Keratinocyte (primary cell): ENCODE measurements at regions not wholly inside any gene's neighbourhood (a gene's known extent, or its start where the extent isn't known, plus 50 kb on each side); places are given as distances from the start of the nearest gene placed in this dataset.

ENCODE experiments used
- DNase-seq: peaks from one replicate; pipeline ENCODE4 v3.0.0-alpha.2; 2011; ENCODE audit warnings: low read depth, missing footprints, low spot score
- FAIRE-seq: peaks from 2 replicates; lab custom pipeline; 2011; peaks lifted over from hg19 to GRCh38; lab: Jason Lieb, UNC
- H2AFZ ChIP-seq: 2 replicates; pipeline ENCODE4 v1.6.0; 2012; ENCODE audit warnings: low read length, control low read depth, inconsistent platforms; ENCODE audit not compliant: control insufficient read depth
- H3K27ac ChIP-seq: 2 replicates; pipeline ENCODE4 v1.5.1; 2011; ENCODE audit warnings: low read length; ENCODE audit not compliant: control insufficient read depth, insufficient read depth
- H3K27me3 ChIP-seq: 3 replicates; pipeline ENCODE4 v1.6.0; 2011; ENCODE audit warnings: low read length; ENCODE audit not compliant: control insufficient read depth, insufficient read depth; ENCODE audit errors: extremely low read depth
- H3K36me3 ChIP-seq, 2 experiments: 2 replicates in 1 of 2; 3 replicates in 1 of 2; pipeline ENCODE4 v1.5.1; 2011; ENCODE audit warnings: low read length in 2 of 2, mild to moderate bottlenecking in 1 of 2; ENCODE audit not compliant: control insufficient read depth in 2 of 2, insufficient read depth in 2 of 2; ENCODE audit errors: extremely low read depth in 1 of 2
- H3K4me1 ChIP-seq: 3 replicates; pipeline ENCODE4 v1.5.1; 2011; ENCODE audit warnings: low read length; ENCODE audit not compliant: control insufficient read depth, insufficient read depth; ENCODE audit errors: extremely low read depth
- H3K4me2 ChIP-seq: 3 replicates; pipeline ENCODE4 v1.6.0; 2011; ENCODE audit warnings: low read depth, low read length; ENCODE audit not compliant: control insufficient read depth, insufficient read depth; ENCODE audit errors: extremely low read depth
- H3K4me3 ChIP-seq, 3 experiments: fragments of 200-600 bp in 1 of 3; sonication (generic) in 1 of 3; 2 replicates in 2 of 3; 3 replicates in 1 of 3; pipeline ENCODE4 v1.5.1; 2011 to 2016; ENCODE audit warnings: low read length in 3 of 3, mild to moderate bottlenecking in 3 of 3, control low read depth in 2 of 3, inconsistent platforms in 1 of 3, low read depth in 1 of 3, mixed read lengths in 1 of 3, mixed run types in 1 of 3, moderate library complexity in 1 of 3; ENCODE audit not compliant: control insufficient read depth in 2 of 3, insufficient read depth in 2 of 3; ENCODE audit errors: extremely low read depth in 1 of 3
- H3K79me2 ChIP-seq: 2 replicates; pipeline ENCODE4 v1.6.0; 2012; ENCODE audit warnings: low read length; ENCODE audit not compliant: control insufficient read depth, insufficient read depth
- H3K9ac ChIP-seq: 3 replicates; pipeline ENCODE4 v1.6.0; 2011; ENCODE audit warnings: low read length; ENCODE audit not compliant: control insufficient read depth, insufficient read depth; ENCODE audit errors: extremely low read depth
- H3K9me1 ChIP-seq: 3 replicates; pipeline ENCODE4 v1.6.0; 2011; ENCODE audit warnings: low read length; ENCODE audit not compliant: control insufficient read depth, insufficient read depth; ENCODE audit errors: extremely low read depth
- H3K9me3 ChIP-seq: 2 replicates; pipeline ENCODE4 v1.5.1; 2012; ENCODE audit warnings: low read depth, low read length; ENCODE audit not compliant: control insufficient read depth
- H4K20me1 ChIP-seq: 3 replicates; pipeline ENCODE4 v1.6.0; 2011; ENCODE audit warnings: low read length; ENCODE audit not compliant: control insufficient read depth, insufficient read depth; ENCODE audit errors: extremely low read depth
- CTCF ChIP-seq, 3 experiments: IDR thresholded peaks in 1 of 3; conservative IDR thresholded peaks in 1 of 3; optimal IDR thresholded peaks in 1 of 3; 2 replicates in 2 of 3; 3 replicates in 1 of 3; pipeline versions ENCODE3 to v1.5.1; 2011; ENCODE audit warnings: low read length in 3 of 3, mild to moderate bottlenecking in 3 of 3, moderate library complexity in 2 of 3, control low read depth in 1 of 3, inconsistent platforms in 1 of 3; ENCODE audit not compliant: insufficient read depth in 2 of 3; ENCODE audit errors: extremely low read depth in 1 of 3
- EZH2 ChIP-seq: IDR thresholded peaks from one replicate; pipeline ENCODE4 v1.6.1; 2012; ENCODE audit warnings: inconsistent platforms, mild to moderate bottlenecking, low read length, moderate library complexity
- dilution Hi-C: fragments of 300-500 bp; cut with MboI; formaldehyde crosslinking; loops from one replicate; pipeline ENCODE4 v1.7.0; 2020; ENCODE audit warnings: low sequenced_read_pairs; ENCODE audit not compliant: extremely low pct_ligation_motif_present

DNA sequence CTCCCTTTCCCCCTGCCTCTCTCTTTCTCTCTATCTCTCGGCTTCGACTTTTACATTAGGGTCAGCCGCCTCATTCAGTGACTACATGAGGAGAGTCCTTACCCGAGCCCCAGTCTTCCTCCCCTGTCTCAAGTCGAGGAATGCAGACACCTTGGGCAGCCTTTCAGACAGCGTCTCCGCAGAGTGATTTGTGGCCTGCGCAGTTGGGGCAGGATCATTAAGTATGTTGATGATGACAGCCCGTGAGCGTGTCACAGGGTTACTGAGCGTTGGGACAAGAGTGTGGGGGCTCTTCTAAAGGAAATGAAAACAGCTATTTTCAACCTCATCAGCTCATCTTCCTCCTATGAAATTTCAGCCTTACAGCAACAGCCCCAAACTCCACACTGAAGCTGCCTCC lies 312.1 kb upstream of the GATB start:
- Histone ChIP-seq H3K9ac (no peak overlapping the region), H3K27ac (no peak overlapping the region), H3K9me3 (no peaks in the 10 kb centered on the region), H2AFZ (no peak overlapping the region), H3K79me2 (no peaks in the 10 kb centered on the region), H3K4me1 (peaks cover 8% of the 10 kb centered on the region), H3K36me3 (no peaks in the 10 kb centered on the region), H3K4me3 (no peak overlapping the region), H4K20me1 (no peaks in the 10 kb centered on the region), H3K9me1 (no peaks in the 10 kb centered on the region), H3K27me3 (peaks cover 3% of the 10 kb centered on the region), H3K4me2 (no peak overlapping the region)
- dilution Hi-C loops: no loop called here
- TF ChIP-seq EZH2 (no peak), CTCF (optimal IDR thresholded peaks at IDR 0.05 in 1 of 3, IDR thresholded peaks at IDR 0.05 in 1 of 3, conservative IDR thresholded peaks at IDR 0.05 in 1 of 3; ENCODE audit: extremely low read depth in 1 of 3, insufficient read depth in 2 of 3, low read length in 3 of 3) (no peak)
- no peak for FAIRE-seq
- DNase-seq: no peak

DNA sequence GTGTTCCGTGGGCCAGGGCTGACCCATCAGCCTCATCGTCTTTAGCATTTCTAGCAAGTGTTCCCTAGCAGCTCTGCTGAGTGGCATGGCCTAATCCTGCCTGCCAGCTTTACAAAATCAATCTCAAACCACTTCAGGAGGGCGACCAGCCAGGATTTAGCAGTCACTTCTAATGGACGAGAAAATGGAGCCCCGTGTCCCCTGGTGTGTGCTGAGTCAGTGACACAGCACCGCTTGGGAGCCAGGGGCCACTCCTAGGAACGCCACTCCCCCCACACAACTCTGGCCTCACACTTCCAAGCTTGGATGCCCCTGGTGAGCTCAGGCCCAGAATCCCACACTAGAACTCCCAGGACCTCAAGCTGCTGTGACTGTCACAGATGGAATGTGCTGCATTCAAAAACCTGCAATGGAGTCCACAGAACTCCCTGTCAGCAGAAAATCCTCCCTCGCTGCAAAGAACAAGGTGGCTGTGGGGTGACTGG lies 311.2 kb upstream of the GATB start:
- TF ChIP-seq CTCF (optimal IDR thresholded peaks at IDR 0.05 in 1 of 3, IDR thresholded peaks at IDR 0.05 in 1 of 3, conservative IDR thresholded peaks at IDR 0.05 in 1 of 3; ENCODE audit: extremely low read depth in 1 of 3, insufficient read depth in 2 of 3, low read length in 3 of 3) (no peak), EZH2 (no peak)
- DNase-seq (no peak), FAIRE-seq (no peak)
- dilution Hi-C loops: no loop called here
- no peak overlapping the region for H3K9ac ChIP-seq
- no peaks in the 10 kb centered on the region for H3K79me2 ChIP-seq
- H3K27ac ChIP-seq: no peak overlapping the region
- no peak overlapping the region for H3K4me3 ChIP-seq
- H3K4me2 ChIP-seq: no peak overlapping the region
- H4K20me1 ChIP-seq: no peaks in the 10 kb centered on the region
- H2AFZ ChIP-seq: no peak overlapping the region
- H3K4me1 ChIP-seq: peaks cover 8% of the 10 kb centered on the region
- no peaks in the 10 kb centered on the region for H3K36me3 ChIP-seq
- H3K27me3 ChIP-seq: peaks cover 3% of the 10 kb centered on the region
- H3K9me1 ChIP-seq: no peaks in the 10 kb centered on the region
- H3K9me3 ChIP-seq: no peaks in the 10 kb centered on the region
